HFF-Myc (cell line): ENCODE measurements at regions not wholly inside any gene's neighbourhood (a gene's known extent, or its start where the extent isn't known, plus 50 kb on each side); places are given as distances from the start of the nearest gene placed in this dataset.

Experiments
- DNase-seq: peaks from one replicate; pipeline ENCODE4 v3.0.0-alpha.2; 2011; ENCODE audit warnings: low read depth; ENCODE audit errors: extremely low read depth
- H3K4me3 ChIP-seq: replicated peaks from 2 replicates; pipeline ENCODE4 v1.5.1; 2011; ENCODE audit warnings: low read depth, mild to moderate bottlenecking, control low read depth, low read length
- TF ChIP-seq, protein P1 (sequence below): IDR thresholded peaks from 2 replicates; pipeline ENCODE4 v1.5.1; 2012; ENCODE audit warnings: mild to moderate bottlenecking, low read depth, low read length, control low read depth; ENCODE audit errors: missing control alignments

DNA sequence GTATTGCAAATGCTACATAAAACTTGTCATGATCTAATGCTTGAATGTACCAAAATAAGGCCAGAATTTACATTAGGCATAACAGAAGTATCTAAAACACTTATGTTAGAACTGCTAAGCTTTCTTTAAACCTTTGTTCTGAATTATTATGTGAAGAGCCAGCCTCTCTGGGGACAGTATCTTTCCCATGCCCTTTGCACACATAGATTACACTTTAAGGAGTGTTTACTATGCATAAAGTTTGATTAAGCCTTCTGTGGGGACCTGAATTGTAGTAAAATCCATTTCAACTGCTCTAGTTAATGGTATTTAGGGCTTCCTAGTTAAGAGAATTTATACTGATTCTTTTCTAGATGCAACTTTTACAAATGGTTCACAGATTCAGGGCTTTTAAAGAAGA is 444.7 kb downstream of the IPMK start:
- TF ChIP-seq, protein P1, sequence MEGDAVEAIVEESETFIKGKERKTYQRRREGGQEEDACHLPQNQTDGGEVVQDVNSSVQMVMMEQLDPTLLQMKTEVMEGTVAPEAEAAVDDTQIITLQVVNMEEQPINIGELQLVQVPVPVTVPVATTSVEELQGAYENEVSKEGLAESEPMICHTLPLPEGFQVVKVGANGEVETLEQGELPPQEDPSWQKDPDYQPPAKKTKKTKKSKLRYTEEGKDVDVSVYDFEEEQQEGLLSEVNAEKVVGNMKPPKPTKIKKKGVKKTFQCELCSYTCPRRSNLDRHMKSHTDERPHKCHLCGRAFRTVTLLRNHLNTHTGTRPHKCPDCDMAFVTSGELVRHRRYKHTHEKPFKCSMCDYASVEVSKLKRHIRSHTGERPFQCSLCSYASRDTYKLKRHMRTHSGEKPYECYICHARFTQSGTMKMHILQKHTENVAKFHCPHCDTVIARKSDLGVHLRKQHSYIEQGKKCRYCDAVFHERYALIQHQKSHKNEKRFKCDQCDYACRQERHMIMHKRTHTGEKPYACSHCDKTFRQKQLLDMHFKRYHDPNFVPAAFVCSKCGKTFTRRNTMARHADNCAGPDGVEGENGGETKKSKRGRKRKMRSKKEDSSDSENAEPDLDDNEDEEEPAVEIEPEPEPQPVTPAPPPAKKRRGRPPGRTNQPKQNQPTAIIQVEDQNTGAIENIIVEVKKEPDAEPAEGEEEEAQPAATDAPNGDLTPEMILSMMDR: no peak
- no peak overlapping the region for H3K4me3 ChIP-seq
- DNase-seq: no peak

DNA sequence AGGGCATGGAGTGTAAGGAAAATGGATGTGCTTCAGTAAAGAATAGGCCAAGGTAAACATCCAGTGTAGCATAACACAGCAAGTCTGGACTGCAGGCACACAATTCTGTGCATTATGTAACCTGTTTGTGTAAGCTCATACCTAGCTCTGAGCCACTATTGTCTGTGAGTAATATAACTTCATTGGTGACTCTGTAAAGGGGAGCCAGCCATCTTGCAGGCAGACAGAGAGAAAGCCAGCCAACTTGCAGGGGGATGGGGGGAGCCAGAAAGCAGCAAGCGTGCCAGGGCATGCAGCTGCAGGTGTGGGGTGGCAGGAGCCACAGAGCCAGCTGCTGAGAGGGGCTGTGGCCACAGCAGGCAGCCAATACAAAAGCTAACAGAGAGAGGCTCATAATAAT is 449.2 kb downstream of the IPMK start:
- TF ChIP-seq, protein P1: no peak
- no peak overlapping the region for H3K4me3 ChIP-seq
- no peak for DNase-seq

DNA sequence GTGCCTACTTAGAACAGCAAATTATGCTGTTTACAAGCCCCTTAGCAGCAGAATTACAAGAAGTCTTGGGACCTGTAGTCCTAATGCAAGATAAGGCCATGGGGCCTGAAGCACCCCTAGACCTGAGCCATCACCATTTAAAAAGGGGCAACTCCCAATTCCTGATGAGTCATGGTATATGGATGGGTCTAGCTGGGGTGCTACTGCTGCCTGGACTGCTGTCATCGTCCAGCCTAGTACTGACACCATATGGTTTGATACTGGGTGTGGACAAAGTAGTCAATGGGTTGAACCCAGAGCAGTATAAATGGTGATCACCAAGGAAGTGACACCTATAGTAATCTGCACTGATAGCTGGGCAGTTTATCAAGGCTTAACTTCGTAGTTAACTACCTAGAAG is 450.0 kb downstream of the IPMK start:
- TF ChIP-seq, protein P1: no peak
- no peak overlapping the region for H3K4me3 ChIP-seq
- no peak for DNase-seq

DNA sequence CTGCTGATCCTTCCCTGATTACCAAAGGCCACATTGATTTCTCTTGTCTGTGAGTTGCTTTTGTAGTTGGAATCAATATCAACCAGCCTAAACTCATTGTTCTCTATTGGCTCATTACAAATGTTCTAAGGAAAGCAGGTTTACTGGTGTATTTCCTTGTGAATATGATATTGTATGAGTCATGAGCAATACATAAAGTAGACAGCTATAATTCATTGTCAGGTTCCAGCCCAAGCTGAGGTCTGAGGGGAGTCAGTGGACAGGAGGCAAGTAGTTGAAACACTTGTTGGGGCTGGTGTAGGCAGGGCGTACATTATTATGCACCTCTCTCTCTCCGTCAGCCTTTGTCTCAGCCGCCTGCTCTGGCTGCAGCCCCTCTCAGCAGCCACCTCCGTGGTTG is 451.7 kb downstream of the IPMK start:
- TF ChIP-seq, protein P1: no peak
- H3K4me3 ChIP-seq: no peak overlapping the region
- DNase-seq: no peak

DNA sequence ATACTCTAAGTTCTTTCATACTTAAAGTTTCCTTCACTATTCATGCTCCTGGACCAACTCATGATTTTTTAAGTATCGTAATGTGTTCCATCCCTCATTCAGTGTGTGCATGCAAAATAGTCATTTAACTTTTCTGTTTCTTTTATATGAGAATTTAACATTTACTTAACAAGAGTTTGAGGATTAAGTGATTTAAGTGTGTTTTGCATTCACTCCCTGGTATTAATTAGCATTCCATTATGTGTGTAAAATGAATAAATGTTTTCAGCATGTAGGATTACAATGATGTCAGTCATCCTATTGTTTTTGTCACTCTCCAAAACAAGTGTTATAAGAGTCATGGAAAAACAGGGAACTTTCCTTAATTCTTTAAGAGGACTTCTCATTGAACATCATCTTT is 457.7 kb downstream of the IPMK start:
- TF ChIP-seq, protein P1: no peak
- H3K4me3 ChIP-seq: no peak overlapping the region
- DNase-seq: no peak

DNA sequence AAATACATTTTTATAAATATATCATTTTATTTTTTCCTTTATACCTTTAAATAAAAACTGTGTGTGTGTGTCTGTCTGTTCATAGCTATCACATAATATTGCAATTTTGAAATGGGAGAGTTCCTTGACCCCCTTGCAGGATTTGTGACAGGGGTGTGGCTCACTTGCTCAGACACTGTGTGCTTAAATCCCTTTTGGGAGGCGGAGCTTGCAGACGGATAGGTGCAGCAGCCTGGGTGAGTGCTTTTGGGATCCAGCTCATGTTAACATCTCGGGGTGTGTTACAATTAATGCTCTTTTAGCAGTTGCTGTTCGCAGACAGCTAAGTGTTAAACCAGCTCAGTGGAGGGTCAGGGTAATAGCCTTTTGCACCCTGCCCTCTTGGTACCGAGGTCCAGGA is 459.8 kb downstream of the IPMK start:
- no peak for DNase-seq
- no peak overlapping the region for H3K4me3 ChIP-seq
- TF ChIP-seq, protein P1: no peak

DNA sequence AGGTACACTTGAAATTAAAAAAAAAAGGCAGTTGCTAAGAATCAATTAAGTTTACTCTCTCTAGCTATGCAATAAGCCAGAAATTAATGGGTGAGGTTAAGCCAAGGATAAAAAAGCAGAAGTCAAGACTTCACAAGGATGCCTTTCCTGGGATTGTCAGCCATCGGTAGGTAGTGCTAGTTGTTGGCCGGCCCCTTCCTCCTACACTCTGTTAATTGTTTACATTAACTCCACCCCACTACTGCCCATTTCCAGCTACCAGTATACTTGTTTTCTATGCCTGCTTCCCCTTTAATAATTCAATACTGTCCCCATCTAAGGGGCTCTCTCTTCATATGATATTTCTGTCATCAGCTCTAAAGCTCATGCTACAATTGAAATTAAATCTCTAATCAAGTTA is 461.0 kb downstream of the IPMK start:
- TF ChIP-seq, protein P1: no peak
- H3K4me3 ChIP-seq: no peak overlapping the region
- DNase-seq: no peak
